ENCODE measurements at regions not wholly inside any gene's neighbourhood (a gene's known extent, or its start where the extent isn't known, plus 50 kb on each side); places are given as distances from the start of the nearest gene placed in this dataset.

DNA sequence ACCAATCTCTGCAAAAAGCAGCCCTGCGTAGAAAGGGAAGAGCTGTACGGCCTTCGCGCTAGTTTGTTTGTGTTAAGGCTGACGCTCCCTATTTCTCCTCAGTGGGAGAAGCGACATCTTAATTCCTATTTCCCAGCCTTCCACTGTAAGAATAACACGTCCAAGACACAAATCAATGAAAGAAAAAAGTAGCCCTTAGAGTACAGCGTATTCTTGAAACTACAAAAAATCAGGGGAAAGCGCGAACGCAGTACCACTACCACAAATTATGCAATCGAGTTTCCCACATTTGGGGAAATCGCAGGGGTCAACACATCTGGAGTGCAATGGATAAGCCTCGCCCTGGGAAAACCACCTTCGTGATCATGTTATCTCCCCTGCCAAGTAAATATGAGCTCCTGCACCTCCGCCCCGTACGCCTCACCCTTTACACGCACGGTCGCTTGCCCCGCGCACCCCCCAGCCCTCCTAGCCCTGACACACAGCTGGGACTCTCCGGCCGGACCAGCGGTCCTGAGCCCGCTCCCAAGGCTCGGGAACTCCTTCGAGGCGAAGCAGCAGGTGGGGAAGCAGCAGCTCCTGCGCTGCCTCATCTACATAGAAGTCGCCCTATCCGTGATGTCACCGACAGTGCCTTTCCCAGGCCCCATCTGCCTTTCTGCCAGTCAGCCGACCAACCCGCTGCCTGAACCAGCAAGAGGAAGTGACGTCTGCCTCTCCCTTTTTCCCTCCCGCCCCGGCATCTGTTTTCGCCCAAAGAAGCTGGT, 94.7 kb downstream of the PPIAL4G start (continued):
- TF ChIP-seq, protein P1, sequence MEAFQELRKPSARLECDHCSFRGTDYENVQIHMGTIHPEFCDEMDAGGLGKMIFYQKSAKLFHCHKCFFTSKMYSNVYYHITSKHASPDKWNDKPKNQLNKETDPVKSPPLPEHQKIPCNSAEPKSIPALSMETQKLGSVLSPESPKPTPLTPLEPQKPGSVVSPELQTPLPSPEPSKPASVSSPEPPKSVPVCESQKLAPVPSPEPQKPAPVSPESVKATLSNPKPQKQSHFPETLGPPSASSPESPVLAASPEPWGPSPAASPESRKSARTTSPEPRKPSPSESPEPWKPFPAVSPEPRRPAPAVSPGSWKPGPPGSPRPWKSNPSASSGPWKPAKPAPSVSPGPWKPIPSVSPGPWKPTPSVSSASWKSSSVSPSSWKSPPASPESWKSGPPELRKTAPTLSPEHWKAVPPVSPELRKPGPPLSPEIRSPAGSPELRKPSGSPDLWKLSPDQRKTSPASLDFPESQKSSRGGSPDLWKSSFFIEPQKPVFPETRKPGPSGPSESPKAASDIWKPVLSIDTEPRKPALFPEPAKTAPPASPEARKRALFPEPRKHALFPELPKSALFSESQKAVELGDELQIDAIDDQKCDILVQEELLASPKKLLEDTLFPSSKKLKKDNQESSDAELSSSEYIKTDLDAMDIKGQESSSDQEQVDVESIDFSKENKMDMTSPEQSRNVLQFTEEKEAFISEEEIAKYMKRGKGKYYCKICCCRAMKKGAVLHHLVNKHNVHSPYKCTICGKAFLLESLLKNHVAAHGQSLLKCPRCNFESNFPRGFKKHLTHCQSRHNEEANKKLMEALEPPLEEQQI (IDR thresholded peaks at IDR 0.05), result 0 out of 2 replicates have a peak, but pooled peaks have one; percentile 17
- TF ChIP-seq ZNF197 (CRISPR knock-in tag; IDR thresholded peaks at IDR 0.05; ENCODE audit: low read depth) (no peak), ZNF140 (CRISPR knock-in tag; IDR thresholded peaks at IDR 0.05) (no peak), RFX1 (IDR thresholded peaks at IDR 0.05) (peak; percentile 33), BCL6 (CRISPR knock-in tag; IDR thresholded peaks at IDR 0.05) (no peak), NCOA6 (IDR thresholded peaks at IDR 0.05) (peak; percentile 38; the same call in 1 of the 2 replicates), KLF10 (CRISPR knock-in tag; IDR thresholded peaks at IDR 0.05) (peak; percentile 91), ESRRB (CRISPR knock-in tag; IDR thresholded peaks at IDR 0.05; ENCODE audit: borderline replicate concordance) (peak; percentile 92), CBX5 (IDR thresholded peaks at IDR 0.05; ENCODE audit: borderline replicate concordance, low read depth) (no peak), ZC3H4 (CRISPR knock-in tag; IDR thresholded peaks at IDR 0.05; ENCODE audit: borderline replicate concordance) (no peak), CREB1 (IDR thresholded peaks at IDR 0.05) (peak; percentile 87), CREB1 (CRISPR knock-in tag; IDR thresholded peaks at IDR 0.05) (peak; percentile 89), ZNF224 (CRISPR knock-in tag; IDR thresholded peaks at IDR 0.05) (no peak)
- TF ChIP-seq, protein P2, sequence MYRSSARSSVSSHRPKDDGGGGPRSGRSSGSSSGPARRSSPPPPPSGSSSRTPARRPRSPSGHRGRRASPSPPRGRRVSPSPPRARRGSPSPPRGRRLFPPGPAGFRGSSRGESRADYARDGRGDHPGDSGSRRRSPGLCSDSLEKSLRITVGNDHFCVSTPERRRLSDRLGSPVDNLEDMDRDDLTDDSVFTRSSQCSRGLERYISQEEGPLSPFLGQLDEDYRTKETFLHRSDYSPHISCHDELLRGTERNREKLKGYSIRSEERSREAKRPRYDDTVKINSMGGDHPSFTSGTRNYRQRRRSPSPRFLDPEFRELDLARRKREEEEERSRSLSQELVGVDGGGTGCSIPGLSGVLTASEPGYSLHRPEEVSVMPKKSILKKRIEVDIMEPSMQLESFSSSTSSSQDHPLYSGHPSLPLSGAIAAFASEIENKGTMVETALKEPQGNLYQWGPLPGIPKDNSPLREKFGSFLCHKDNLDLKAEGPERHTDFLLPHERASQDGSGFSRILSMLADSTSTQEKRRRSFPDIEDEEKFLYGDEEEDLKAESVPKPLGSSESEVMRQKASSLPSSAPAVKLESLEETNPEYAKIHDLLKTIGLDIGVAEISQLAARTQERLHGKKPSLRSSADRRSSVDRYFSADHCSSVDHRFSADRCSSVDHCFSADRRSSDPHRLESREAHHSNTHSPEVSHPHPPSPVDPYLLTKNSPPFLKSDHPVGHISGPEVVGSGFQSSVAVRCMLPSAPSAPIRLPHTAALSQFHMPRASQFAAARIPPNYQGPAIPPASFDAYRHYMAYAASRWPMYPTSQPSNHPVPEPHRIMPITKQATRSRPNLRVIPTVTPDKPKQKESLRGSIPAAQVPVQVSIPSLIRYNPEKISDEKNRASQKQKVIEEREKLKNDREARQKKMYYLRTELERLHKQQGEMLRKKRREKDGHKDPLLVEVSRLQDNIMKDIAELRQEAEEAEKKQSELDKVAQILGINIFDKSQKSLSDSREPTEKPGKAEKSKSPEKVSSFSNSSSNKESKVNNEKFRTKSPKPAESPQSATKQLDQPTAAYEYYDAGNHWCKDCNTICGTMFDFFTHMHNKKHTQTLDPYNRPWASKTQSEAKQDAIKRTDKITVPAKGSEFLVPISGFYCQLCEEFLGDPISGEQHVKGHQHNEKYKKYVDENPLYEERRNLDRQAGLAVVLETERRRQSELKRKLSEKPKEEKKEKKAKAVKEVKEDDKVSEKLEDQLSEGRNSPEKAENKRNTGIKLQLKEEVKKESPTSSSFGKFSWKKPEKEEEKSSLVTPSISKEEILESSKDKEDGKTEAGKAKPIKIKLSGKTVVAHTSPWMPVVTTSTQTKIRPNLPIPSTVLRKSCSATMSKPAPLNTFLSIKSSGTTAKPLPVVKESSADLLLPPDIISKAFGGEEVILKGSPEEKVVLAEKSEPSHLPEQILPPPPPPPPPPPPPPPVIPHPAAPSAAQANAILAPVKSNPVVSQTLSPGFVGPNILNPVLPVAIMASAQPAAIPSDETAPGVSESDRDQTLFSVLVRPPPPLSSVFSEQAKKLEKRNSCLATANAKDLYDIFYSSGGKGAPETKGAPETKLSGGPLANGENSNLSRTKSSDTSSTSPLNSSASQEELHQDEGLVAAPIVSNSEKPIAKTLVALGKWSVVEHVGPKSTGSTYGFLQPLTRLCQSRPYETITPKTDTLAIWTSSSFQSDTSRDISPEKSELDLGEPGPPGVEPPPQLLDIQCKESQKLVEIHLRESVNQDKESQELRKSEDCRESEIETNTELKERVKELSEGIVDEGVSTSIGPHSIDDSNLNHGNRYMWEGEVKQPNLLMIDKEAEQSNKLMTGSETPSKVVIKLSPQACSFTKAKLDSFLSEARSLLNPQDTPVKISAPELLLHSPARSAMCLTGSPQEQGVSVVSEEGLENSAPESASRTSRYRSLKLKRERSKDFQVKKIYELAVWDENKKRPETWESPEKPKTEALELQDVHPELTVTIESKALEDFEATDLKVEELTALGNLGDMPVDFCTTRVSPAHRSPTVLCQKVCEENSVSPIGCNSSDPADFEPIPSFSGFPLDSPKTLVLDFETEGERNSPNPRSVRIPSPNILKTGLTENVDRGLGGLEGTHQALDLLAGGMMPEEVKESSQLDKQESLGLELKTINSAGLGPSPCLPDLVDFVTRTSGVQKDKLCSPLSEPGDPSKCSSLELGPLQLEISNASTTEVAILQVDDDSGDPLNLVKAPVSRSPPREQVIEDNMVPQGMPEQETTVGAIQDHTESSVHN (IDR thresholded peaks at IDR 0.05; ENCODE audit: borderline replicate concordance in 1 of 2, low read depth in 1 of 2), result peak in 1 of 2 experiments; percentile 87; a peak in 2 of 4 replicates
- TF ChIP-seq, protein P3, sequence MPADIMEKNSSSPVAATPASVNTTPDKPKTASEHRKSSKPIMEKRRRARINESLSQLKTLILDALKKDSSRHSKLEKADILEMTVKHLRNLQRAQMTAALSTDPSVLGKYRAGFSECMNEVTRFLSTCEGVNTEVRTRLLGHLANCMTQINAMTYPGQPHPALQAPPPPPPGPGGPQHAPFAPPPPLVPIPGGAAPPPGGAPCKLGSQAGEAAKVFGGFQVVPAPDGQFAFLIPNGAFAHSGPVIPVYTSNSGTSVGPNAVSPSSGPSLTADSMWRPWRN (IDR thresholded peaks at IDR 0.05; ENCODE audit: low read depth), result no peak
- TF ChIP-seq, protein P4, sequence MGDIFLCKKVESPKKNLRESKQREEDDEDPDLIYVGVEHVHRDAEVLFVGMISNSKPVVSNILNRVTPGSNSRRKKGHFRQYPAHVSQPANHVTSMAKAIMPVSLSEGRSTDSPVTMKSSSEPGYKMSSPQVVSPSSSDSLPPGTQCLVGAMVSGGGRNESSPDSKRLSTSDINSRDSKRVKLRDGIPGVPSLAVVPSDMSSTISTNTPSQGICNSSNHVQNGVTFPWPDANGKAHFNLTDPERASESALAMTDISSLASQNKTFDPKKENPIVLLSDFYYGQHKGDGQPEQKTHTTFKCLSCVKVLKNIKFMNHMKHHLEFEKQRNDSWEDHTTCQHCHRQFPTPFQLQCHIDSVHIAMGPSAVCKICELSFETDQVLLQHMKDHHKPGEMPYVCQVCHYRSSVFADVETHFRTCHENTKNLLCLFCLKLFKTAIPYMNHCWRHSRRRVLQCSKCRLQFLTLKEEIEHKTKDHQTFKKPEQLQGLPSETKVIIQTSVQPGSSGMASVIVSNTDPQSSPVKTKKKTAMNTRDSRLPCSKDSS (IDR thresholded peaks at IDR 0.05; ENCODE audit: low read depth, partially characterized antibody), result no peak

Data from K562 (cell line).